NCI-H460 (cell line): ENCODE measurements at regions not wholly inside any gene's neighbourhood (a gene's known extent, or its start where the extent isn't known, plus 50 kb on each side); places are given as distances from the start of the nearest gene placed in this dataset.

Source experiments
- DNase-seq: peaks from one replicate; pipeline ENCODE4 v3.0.0-alpha.2; 2016; ENCODE audit warnings: low read depth; ENCODE audit errors: extremely low read depth

GRCh38 chr14:34027990-34028495 is 77.2 kb upstream of the EGLN3 start:
- no peak for DNase-seq

GRCh38 chr14:34027130-34027989 is 76.5 kb upstream of the EGLN3 start:
- DNase-seq = no peak

- DNase-seq = no peak
Measured at GRCh38 chr14:34025325-34026017, 74.6 kb upstream of the EGLN3 start.

- no peak for DNase-seq
Measured at GRCh38 chr14:34024768-34025144, 73.9 kb upstream of the EGLN3 start.

GRCh38 chr14:34023824-34024767 is 73.2 kb upstream of the EGLN3 start:
- DNase-seq = no peak

GRCh38 chr14:34021096-34021495 is 70.2 kb upstream of the EGLN3 start:
- DNase-seq = no peak

GRCh38 chr14:34020014-34020413 is 69.1 kb upstream of the EGLN3 start:
- no peak for DNase-seq

- no peak for DNase-seq
Measured at GRCh38 chr14:34018564-34019244, 67.8 kb upstream of the EGLN3 start.

DNA sequence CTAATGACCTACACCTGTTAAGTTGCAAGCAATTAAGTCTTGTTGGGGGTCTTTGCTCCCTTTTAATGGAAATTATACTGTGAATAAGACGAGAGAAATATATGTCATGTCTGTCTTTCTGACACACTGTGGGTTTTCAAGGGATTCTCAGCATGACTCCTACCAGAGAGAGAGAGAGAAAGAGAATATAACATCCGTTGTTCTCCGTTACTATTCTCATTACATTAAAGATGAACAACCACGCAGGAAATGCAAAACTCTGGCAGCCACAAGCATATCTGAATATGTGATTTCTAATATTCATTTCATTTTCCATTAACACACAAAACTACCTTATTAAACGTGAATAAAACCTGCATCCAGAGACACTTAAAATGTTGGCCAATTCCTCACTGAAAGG is 67.3 kb upstream of the EGLN3 start:
- DNase-seq = no peak

DNA sequence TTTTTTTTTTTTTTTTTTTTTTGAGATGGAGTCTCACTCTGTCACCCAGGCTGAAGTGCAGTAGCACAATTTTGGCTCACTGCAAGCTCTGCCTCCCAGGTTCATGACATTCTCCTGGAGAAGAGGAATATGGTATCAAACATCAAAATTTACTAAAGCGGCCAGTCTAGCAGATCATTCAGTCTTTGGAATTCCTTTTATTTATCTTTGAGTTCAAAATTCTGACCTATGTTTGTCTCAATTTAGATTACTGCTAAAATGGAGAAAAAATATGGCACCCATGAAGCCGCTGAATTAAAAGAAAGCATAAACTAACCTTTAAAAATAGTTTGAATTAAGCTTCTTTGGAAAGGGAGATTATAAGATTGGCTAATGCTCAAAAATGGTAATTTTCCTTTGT is 64.5 kb upstream of the EGLN3 start:
- DNase-seq = no peak

- DNase-seq = no peak
Measured at GRCh38 chr14:34014936-34015335, 64.1 kb upstream of the EGLN3 start.

DNA sequence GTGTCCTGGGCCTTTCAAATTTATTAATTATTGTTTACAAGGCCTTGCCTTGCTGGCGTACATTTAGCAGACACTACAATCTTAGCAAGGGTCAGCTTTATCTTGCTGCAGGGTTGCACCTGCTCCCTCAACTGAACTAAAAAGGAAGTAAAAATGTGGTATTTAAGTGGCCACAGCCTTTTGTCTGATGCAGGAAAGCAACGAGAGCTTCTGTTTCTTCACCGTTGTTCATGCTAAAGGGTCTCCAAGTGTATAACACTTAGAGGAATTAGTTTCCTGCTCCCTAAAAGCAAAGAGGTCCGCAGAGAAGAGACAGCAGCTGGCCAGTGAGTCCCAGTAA is 62.8 kb upstream of the EGLN3 start:
- DNase-seq = no peak

DNA sequence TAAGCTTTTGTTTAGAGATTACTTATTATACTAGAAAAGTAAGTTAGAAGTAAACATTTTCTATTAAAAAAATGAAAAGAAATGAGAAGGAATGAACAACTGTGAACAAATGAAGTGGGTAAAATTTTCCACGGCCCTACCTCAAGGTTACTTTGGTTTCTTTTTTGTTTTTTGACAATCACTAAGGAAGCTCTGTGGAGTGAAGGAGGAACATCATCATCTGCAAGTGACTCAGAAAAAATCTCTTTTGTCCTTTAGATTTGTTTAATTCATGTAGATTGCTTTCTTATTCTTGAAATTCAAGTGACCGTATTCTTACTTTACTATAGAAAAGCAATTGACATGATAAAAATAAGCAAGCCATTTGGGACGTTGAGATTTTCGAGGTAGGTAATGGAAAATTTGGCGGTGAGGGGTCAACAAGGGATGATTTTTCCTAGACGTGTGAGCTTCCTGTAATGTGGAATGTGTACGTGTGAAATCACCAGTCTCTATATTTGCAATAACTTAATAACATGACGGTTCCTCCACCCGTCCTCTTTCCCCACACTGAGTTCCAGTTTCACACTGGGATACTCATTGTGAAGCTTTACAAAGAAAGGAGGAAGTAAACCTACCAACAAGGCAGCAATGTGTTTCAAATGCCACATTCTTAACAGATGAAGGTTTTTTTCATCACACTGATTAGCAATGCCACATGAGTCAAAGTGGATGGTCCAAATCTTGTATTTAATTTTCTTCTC is 62.3 kb upstream of the EGLN3 start:
- DNase-seq = no peak

DNA sequence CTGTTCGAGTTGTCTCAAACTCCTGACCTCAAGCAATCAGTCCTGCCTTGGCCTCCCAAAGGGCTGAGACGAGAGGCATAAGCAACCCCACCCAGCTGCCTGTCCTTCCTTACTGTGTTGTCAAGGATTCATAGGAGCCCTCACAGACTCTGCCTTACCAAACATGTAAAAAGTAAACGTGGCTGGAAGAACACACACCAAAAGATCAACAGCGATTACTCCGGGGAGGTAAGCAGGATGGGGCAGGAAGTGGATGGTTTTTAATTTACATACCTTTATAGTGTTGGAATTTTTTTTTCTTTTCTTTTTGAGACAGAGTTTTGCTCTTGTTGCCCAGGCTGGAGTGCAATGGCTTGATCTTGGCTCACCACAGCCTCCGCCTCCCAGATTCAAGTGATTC is 61.5 kb upstream of the EGLN3 start:
- DNase-seq = no peak

- no peak for DNase-seq
Measured at GRCh38 chr14:34009956-34010355, 59.1 kb upstream of the EGLN3 start.

- DNase-seq = no peak
Measured at GRCh38 chr14:34007902-34008301, 57.0 kb upstream of the EGLN3 start.

GRCh38 chr14:34005901-34006300 is 55.0 kb upstream of the EGLN3 start:
- DNase-seq = no peak

DNA sequence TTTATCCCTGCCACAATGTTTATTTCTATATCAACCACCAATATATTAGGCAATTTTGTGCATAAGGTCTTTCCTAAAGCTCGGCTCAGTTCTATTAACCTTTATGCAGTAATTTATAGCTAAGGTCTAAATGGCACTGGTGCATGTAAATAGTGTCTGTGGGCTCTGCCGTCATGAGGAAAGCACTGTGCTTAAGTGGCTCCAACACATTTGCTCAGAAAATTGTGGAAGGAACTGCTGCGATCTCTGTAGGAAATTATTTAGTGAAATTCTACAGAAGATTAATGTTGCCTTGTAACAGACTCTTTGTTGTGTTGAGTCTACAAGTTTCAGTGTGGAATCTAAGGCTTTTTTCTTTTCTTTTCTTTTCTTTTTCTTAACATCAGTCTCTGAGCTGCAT is 54.0 kb upstream of the EGLN3 start:
- DNase-seq = no peak

DNA sequence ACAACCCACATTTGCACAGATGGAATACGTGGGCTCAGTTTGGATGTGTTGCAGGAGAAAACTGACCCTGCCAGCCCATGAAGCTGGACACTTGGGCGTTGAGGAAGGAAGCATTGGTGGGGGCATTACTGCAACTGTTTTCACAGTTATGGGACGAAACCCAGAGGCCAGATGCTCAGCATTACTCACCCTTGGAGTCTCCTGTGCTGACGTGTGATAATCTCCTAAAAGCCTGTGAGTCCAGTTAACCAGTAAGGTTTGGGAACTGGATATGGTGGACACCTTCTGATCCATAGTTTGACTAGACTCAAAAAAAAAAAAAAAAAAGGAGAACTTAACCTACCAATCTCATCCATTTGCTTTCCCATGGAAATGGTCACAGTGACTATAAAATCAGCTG is 52.8 kb upstream of the EGLN3 start:
- DNase-seq = no peak
